Stomach (tissue), 8 donors: ENCODE measurements at regions not wholly inside any gene's neighbourhood (a gene's known extent, or its start where the extent isn't known, plus 50 kb on each side); places are given as distances from the start of the nearest gene placed in this dataset.

ENCODE experiments used
- DNase-seq, 2 donors: peaks; one replicate each; pipeline versions ENCODE4 v3.0.0 to v3.0.0-alpha.2; 2013 to 2019
- H3K27ac ChIP-seq, 5 donors: fragments of 200-600 bp in 4 of 5; sonication (generic) in 4 of 5; one replicate each; pipeline ENCODE4 v1.5.1; 2013 to 2019; ENCODE audit warnings: mild to moderate bottlenecking in 1 of 5, moderate library complexity in 1 of 5
- H3K27me3 ChIP-seq, 3 donors: fragments of 200-600 bp; sonication (generic); one replicate each; pipeline ENCODE4 v1.5.1; 2017 to 2019; ENCODE audit warnings: mixed run types in 1 of 3
- H3K36me3 ChIP-seq, 4 donors: fragments of 200-600 bp; sonication (generic); 1 replicate in 3 of 4; 2 replicates in 1 of 4; pipeline ENCODE4 v1.5.1; 2016 to 2019
- H3K4me1 ChIP-seq, 4 donors: fragments of 200-600 bp; sonication (generic); one replicate each; pipeline ENCODE4 v1.5.1; 2016 to 2019
- H3K4me3 ChIP-seq, 4 donors: fragments of 200-600 bp; sonication (generic) in 3 of 4; one replicate each; pipeline ENCODE4 v1.5.1; 2016 to 2019; ENCODE audit warnings: mild to moderate bottlenecking in 1 of 4
- H3K9me3 ChIP-seq, 4 donors: fragments of 200-600 bp; sonication (generic); one replicate each; pipeline ENCODE4 v1.5.1; 2016 to 2019
- CTCF ChIP-seq, 7 experiments: fragments of 450-650 bp in 4 of 7; fragments of 200-600 bp in 3 of 7; sonication (generic) in 3 of 7; IDR thresholded peaks; one replicate each; pipeline ENCODE4 v1.5.1; 2016 to 2019; ENCODE audit warnings: antibody characterized with exemption in 7 of 7, control low read depth in 2 of 7, mild to moderate bottlenecking in 1 of 7
- EP300 ChIP-seq: sonication (generic); formaldehyde crosslinking; IDR thresholded peaks from one replicate; pipeline ENCODE4 v1.6.1; 2017; ENCODE audit warnings: antibody characterized with exemption
- POLR2A ChIP-seq, 4 donors: fragments of 450-650 bp; IDR thresholded peaks; one replicate each; pipeline ENCODE4 v1.6.1; 2016; ENCODE audit warnings: antibody characterized with exemption in 4 of 4, control low read depth in 2 of 4, mild to moderate bottlenecking in 1 of 4, moderate library complexity in 1 of 4
- POLR2AphosphoS5 ChIP-seq, 3 donors: sonication (generic); formaldehyde crosslinking; IDR thresholded peaks; one replicate each; pipeline ENCODE4 v1.6.1; 2016; ENCODE audit warnings: antibody characterized with exemption in 3 of 3
- WGBS, 5 donors: extraction: QIAGEN DNeasy Blood & Tissue Kit in 3 of 5; methylation state at CpG; one replicate each; pipeline versions ENCODE4 v1.1.5 to v1.1.7; 2013 to 2018; 5-methylcytosine and 5-hydroxymethylcytosine counted together
- intact Hi-C: fragments of 100-400 bp; cut with DNase I; formaldehyde crosslinking; loops from one replicate; pipeline ENCODE4 v1.15.1; 2023; ENCODE audit warnings: low total_unique reads
- donor health status: healthy with polysubstance abuse.
- donor health status: Bipolar disorder and iron deficiency.
- donor health status: healthy.

GRCh38 chr18:41025666-41026065 lies 929.4 kb upstream of the PIK3C3 start:
- no peaks in the 10 kb centered on the region for H3K9me3 ChIP-seq
- H3K4me3 ChIP-seq: no peak overlapping the region
- no peak for TF ChIP-seq POLR2A (IDR thresholded peaks at IDR 0.05)
- TF ChIP-seq CTCF (IDR thresholded peaks at IDR 0.05): no peak
- no peak for TF ChIP-seq POLR2AphosphoS5 (IDR thresholded peaks at IDR 0.05)
- no peak for TF ChIP-seq EP300
- H3K27ac ChIP-seq: no peak overlapping the region
- H3K27me3 ChIP-seq: no peaks in the 10 kb centered on the region
- DNase-seq: no peak
- 29 to 61% (median 38%) methylated on average over 1 of the region's 1 CpG for WGBS, 5 donors
- H3K4me1 ChIP-seq: no peaks in the 10 kb centered on the region
- intact Hi-C loops: no loop called here
- H3K36me3 ChIP-seq: no peaks in the 10 kb centered on the region

GRCh38 chr18:41024792-41025191 lies 930.2 kb upstream of the PIK3C3 start:
- H3K4me3 ChIP-seq: no peak overlapping the region
- no peak for DNase-seq
- no peaks in the 10 kb centered on the region for H3K4me1 ChIP-seq
- H3K36me3 ChIP-seq: no peaks in the 10 kb centered on the region
- intact Hi-C loops: no loop called here
- no peaks in the 10 kb centered on the region for H3K27me3 ChIP-seq
- 42 to 67% (median 58%) methylated on average over 2 of the region's 2 CpGs for WGBS, 5 donors
- TF ChIP-seq CTCF (IDR thresholded peaks at IDR 0.05) (no peak), POLR2AphosphoS5 (IDR thresholded peaks at IDR 0.05) (no peak), EP300 (no peak), POLR2A (IDR thresholded peaks at IDR 0.05) (no peak)
- H3K9me3 ChIP-seq: no peaks in the 10 kb centered on the region
- H3K27ac ChIP-seq: no peak overlapping the region

- intact Hi-C loops: no loop called here
- DNase-seq: no peak
- whole genome bisulfite sequencing, 5 donors: 64 to 82% (median 78%) methylated on average over 4 of the region's 4 CpGs
- Histone ChIP-seq H3K4me3 (no peak overlapping the region), H3K4me1 (no peaks in the 10 kb centered on the region), H3K36me3 (no peaks in the 10 kb centered on the region), H3K27me3 (no peaks in the 10 kb centered on the region), H3K9me3 (no peaks in the 10 kb centered on the region), H3K27ac (no peak overlapping the region)
- TF ChIP-seq CTCF (IDR thresholded peaks at IDR 0.05) (no peak), POLR2AphosphoS5 (IDR thresholded peaks at IDR 0.05) (no peak), POLR2A (IDR thresholded peaks at IDR 0.05) (no peak), EP300 (no peak)
These were observed 932.5 kb upstream of the PIK3C3 start for GRCh38 chr18:41022484-41022883.

GRCh38 chr18:41021089-41021488 lies 933.9 kb upstream of the PIK3C3 start:
- Histone ChIP-seq H3K4me3 (no peak overlapping the region), H3K9me3 (no peaks in the 10 kb centered on the region), H3K27me3 (no peaks in the 10 kb centered on the region), H3K27ac (no peak overlapping the region), H3K36me3 (no peaks in the 10 kb centered on the region), H3K4me1 (no peaks in the 10 kb centered on the region)
- TF ChIP-seq EP300 (no peak), POLR2A (IDR thresholded peaks at IDR 0.05) (no peak), POLR2AphosphoS5 (IDR thresholded peaks at IDR 0.05) (no peak), CTCF (IDR thresholded peaks at IDR 0.05) (no peak)
- 63 to 84% (median 81%) methylated on average over 3 of the region's 3 CpGs for WGBS, 5 donors
- DNase-seq: no peak
- intact Hi-C loops: no loop called here
